Ishikawa (cell line): ENCODE measurements at regions not wholly inside any gene's neighbourhood (a gene's known extent, or its start where the extent isn't known, plus 50 kb on each side); places are given as distances from the start of the nearest gene placed in this dataset.

ENCODE experiments used
- CEBPB ChIP-seq: IDR thresholded peaks from 2 replicates; pipeline ENCODE4 v1.6.1; 2012
- CREB1 ChIP-seq: IDR thresholded peaks from 2 replicates; pipeline ENCODE4 v1.6.1; 2012; ENCODE audit warnings: low read depth
- EGR1 ChIP-seq: IDR thresholded peaks from 2 replicates; pipeline ENCODE4 v1.6.1; 2012
- EP300 ChIP-seq: IDR thresholded peaks from 2 replicates; pipeline ENCODE4 v1.6.1; 2012; ENCODE audit warnings: borderline replicate concordance
- FOXM1 ChIP-seq: IDR thresholded peaks from 2 replicates; pipeline ENCODE4 v1.6.1; 2012; ENCODE audit warnings: low read depth, borderline replicate concordance
- NFIC ChIP-seq: IDR thresholded peaks from 2 replicates; pipeline ENCODE4 v1.6.1; 2012
- RAD21 ChIP-seq: IDR thresholded peaks from 2 replicates; pipeline ENCODE4 v1.6.1; 2012; ENCODE audit warnings: low read depth
- TAF1 ChIP-seq: IDR thresholded peaks from 2 replicates; pipeline ENCODE4 v1.6.1; 2012; ENCODE audit warnings: low read depth, mild to moderate bottlenecking
- TCF12 ChIP-seq: IDR thresholded peaks from 2 replicates; pipeline ENCODE4 v1.6.1; 2012; ENCODE audit warnings: low read depth
- TEAD4 ChIP-seq: IDR thresholded peaks from 2 replicates; pipeline ENCODE4 v1.6.1; 2012
- YY1 ChIP-seq: IDR thresholded peaks from 2 replicates; pipeline ENCODE4 v1.6.1; 2012; ENCODE audit warnings: low read depth
- ZBTB7A ChIP-seq: IDR thresholded peaks from 2 replicates; pipeline ENCODE4 v1.6.1; 2012; ENCODE audit warnings: low read depth
- TF ChIP-seq, protein P1 (sequence below): IDR thresholded peaks from 2 replicates; pipeline ENCODE4 v1.6.1; 2012; ENCODE audit warnings: low read depth, mild to moderate bottlenecking
- TF ChIP-seq, protein P2 (sequence below): IDR thresholded peaks from 2 replicates; pipeline ENCODE4 v1.6.1; 2012
- TF ChIP-seq, protein P3 (sequence below): IDR thresholded peaks from 2 replicates; pipeline ENCODE4 v1.6.1; 2012

DNA sequence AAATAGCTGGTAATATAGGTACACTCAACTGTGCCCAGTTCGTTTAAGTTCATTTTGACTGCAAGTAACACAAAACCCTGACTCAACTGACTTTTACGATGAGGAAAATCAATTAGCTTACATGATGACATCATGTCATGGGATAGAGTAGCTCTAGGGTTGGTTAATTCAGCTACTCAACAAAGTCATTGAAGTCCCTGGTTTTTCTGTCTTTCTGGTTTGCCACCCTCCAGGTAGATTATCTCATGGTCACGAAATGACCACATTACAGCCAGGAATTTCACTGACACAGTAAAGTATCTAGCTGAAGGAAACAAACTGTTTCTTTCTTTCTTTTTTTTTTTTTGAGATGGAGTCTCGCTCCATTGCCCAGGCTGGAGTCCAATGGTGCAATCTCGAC is 68.5 kb upstream of the FUT8 start:
- TF ChIP-seq, protein P1, sequence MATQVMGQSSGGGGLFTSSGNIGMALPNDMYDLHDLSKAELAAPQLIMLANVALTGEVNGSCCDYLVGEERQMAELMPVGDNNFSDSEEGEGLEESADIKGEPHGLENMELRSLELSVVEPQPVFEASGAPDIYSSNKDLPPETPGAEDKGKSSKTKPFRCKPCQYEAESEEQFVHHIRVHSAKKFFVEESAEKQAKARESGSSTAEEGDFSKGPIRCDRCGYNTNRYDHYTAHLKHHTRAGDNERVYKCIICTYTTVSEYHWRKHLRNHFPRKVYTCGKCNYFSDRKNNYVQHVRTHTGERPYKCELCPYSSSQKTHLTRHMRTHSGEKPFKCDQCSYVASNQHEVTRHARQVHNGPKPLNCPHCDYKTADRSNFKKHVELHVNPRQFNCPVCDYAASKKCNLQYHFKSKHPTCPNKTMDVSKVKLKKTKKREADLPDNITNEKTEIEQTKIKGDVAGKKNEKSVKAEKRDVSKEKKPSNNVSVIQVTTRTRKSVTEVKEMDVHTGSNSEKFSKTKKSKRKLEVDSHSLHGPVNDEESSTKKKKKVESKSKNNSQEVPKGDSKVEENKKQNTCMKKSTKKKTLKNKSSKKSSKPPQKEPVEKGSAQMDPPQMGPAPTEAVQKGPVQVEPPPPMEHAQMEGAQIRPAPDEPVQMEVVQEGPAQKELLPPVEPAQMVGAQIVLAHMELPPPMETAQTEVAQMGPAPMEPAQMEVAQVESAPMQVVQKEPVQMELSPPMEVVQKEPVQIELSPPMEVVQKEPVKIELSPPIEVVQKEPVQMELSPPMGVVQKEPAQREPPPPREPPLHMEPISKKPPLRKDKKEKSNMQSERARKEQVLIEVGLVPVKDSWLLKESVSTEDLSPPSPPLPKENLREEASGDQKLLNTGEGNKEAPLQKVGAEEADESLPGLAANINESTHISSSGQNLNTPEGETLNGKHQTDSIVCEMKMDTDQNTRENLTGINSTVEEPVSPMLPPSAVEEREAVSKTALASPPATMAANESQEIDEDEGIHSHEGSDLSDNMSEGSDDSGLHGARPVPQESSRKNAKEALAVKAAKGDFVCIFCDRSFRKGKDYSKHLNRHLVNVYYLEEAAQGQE = no peak
- TF ChIP-seq FOXM1 (no peak), RAD21 (no peak), YY1 (no peak), CEBPB (no peak), EP300 (no peak), NFIC (no peak), TEAD4 (no peak), TCF12 (no peak)
- TF ChIP-seq, protein P2, sequence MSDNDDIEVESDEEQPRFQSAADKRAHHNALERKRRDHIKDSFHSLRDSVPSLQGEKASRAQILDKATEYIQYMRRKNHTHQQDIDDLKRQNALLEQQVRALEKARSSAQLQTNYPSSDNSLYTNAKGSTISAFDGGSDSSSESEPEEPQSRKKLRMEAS = no peak

DNA sequence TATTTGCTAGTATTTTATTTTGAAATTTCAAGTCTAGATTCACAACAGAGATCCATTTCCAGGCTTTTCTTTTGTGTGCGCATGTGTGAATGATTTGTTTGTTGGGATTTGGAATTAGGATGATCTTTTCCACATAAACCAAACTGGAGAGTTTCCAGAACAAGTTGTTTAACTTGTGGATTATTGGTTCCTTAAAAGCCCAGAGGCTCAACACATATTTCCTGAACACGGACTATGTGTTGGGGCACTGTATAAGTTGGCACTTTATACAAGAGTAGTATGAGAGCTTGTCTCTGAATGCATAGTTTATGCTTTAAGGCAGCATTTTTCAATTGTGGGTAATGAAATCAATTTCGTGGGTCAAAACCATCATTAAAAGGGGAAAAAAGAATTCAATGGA is 67.3 kb upstream of the FUT8 start:
- TF ChIP-seq, protein P3, sequence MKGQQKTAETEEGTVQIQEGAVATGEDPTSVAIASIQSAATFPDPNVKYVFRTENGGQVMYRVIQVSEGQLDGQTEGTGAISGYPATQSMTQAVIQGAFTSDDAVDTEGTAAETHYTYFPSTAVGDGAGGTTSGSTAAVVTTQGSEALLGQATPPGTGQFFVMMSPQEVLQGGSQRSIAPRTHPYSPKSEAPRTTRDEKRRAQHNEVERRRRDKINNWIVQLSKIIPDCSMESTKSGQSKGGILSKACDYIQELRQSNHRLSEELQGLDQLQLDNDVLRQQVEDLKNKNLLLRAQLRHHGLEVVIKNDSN = no peak
- TF ChIP-seq ZBTB7A (no peak), YY1 (no peak), NFIC (no peak), TAF1 (no peak), RAD21 (no peak), EGR1 (no peak), TEAD4 (no peak), CEBPB (no peak), FOXM1 (no peak), TCF12 (no peak), CREB1 (no peak), EP300 (no peak)
- TF ChIP-seq, protein P1 = no peak
- TF ChIP-seq, protein P2 = no peak

DNA sequence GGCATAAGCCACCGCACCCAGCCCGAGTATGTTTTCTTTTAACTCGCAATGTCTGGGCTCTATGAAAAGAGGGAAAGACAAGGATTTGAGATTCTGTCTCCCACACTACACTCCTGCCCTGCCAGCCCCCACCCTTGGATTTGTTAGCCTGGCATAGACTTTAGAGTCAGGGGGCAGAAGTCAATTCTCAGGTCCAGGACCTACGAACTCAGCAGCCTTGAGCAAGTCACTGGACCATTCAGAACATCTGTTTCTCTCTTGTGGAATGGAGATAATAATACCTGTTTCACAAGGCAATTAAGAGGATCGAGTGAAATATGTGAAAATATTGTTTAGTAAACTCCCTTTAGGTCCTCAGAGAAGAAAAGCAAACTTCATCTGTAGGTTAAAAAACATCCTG is 66.1 kb upstream of the FUT8 start:
- no peak for TF ChIP-seq TCF12
- no peak for TF ChIP-seq EP300
- TF ChIP-seq RAD21 = no peak
- TF ChIP-seq, protein P3 = no peak
- TF ChIP-seq, protein P1 = no peak
- TF ChIP-seq, protein P2 = no peak
- TF ChIP-seq CREB1 = no peak
- TF ChIP-seq ZBTB7A = no peak
- TF ChIP-seq TAF1 = no peak
- TF ChIP-seq TEAD4 = no peak
- TF ChIP-seq CEBPB = no peak
- no peak for TF ChIP-seq FOXM1
- no peak for TF ChIP-seq EGR1
- TF ChIP-seq NFIC = no peak
- no peak for TF ChIP-seq YY1

DNA sequence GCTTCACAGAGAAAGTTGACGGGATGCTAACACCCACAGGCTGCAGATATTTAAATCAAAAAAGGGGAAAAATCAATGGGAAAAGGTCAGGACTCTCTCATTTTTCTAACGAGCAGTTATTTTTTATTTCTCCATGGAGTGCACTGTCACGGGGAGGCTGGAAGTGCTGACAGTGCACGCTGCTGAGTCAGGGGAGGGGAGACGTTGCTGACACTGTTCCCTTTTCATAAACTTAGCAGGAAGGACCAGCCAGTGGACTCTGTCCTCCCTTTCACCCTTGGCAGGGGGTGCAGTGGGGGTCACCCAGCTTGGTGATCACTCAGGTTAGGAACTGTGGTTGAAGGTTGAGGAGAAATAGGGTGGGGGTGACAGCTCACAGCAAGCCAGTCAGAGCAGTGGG is 65.6 kb upstream of the FUT8 start:
- TF ChIP-seq EGR1 (no peak), CREB1 (no peak)
- TF ChIP-seq, protein P2 = no peak
